IMR-90 (cell line): ENCODE measurements at regions not wholly inside any gene's neighbourhood (a gene's known extent, or its start where the extent isn't known, plus 50 kb on each side); places are given as distances from the start of the nearest gene placed in this dataset.
A peak's percentile ranks its signal among the peaks of the same experiment; 100 is the strongest.

Experiments
- ATAC-seq: fragments of 200-7000 bp; cut with Tn5 transposase; 2 replicates; pipeline ENCODE4 v1.9.1; 2020; ENCODE audit warnings: low read depth, mild to moderate bottlenecking, moderate library complexity
- BruUV-seq: library from RNA; stranded (reverse); fragments of 400-500 nt; replicated peaks from 2 replicates; lab custom pipeline; 2021; lab: Mats Ljungman, UMichigan
- CTCF ChIA-PET: fragments of 300-600 bp; formaldehyde crosslinking; extraction: SDS; loops from one replicate; lab custom pipeline; 2021; ENCODE audit warnings: antibody characterized with exemption; lab: Yijun Ruan, JAX
- POLR2A ChIA-PET: fragments of 300-600 bp; sonication (Branson Sonifier 250); formaldehyde crosslinking; loops from one replicate; lab custom pipeline; 2022; ENCODE audit warnings: antibody characterized with exemption; ENCODE audit not compliant: unreplicated experiment; lab: Charles Lee
- DNase-seq: peaks from one replicate; pipeline ENCODE4 v3.0.0; 2013
- H2AFZ ChIP-seq: replicated peaks from 2 replicates; pipeline ENCODE3; 2013; ENCODE audit warnings: low read length, mild to moderate bottlenecking; ENCODE audit not compliant: poor library complexity
- H2AK5ac ChIP-seq: 2 replicates; pipeline ENCODE4 v1.6.1; 2013; ENCODE audit warnings: low read depth, low read length, inconsistent platforms
- H2AK9ac ChIP-seq: replicated peaks from 2 replicates; pipeline ENCODE3; 2013; ENCODE audit warnings: mild to moderate bottlenecking, low read depth, low read length, moderate library complexity; ENCODE audit not compliant: poor library complexity
- H2BK120ac ChIP-seq: 2 replicates; pipeline ENCODE4 v1.6.1; 2013; ENCODE audit warnings: low read depth, low read length, inconsistent platforms
- H2BK15ac ChIP-seq: 3 replicates; pipeline ENCODE4 v1.6.1; 2013; ENCODE audit warnings: low read depth, low read length, inconsistent platforms
- H2BK20ac ChIP-seq: 2 replicates; pipeline ENCODE4 v1.6.1; 2013; ENCODE audit warnings: low read depth, mild to moderate bottlenecking, inconsistent platforms, low read length, moderate library complexity
- H2BK5ac ChIP-seq: 2 replicates; pipeline ENCODE4 v1.6.1; 2013; ENCODE audit warnings: mild to moderate bottlenecking, low read depth, low read length, inconsistent platforms; ENCODE audit not compliant: poor library complexity, severe bottlenecking
- H3K14ac ChIP-seq: replicated peaks from 2 replicates; pipeline ENCODE4 v1.6.1; 2013; ENCODE audit warnings: low read depth, low read length, inconsistent platforms
- H3K18ac ChIP-seq: 2 replicates; pipeline ENCODE4 v1.6.1; 2013; ENCODE audit warnings: low read depth, low read length, control low read depth
- H3K23ac ChIP-seq: 2 replicates; pipeline ENCODE4 v1.6.1; 2013; ENCODE audit warnings: low read depth, low read length, inconsistent platforms
- H3K27ac ChIP-seq: 2 replicates; pipeline ENCODE4 v1.5.1; 2013; ENCODE audit warnings: mild to moderate bottlenecking, control low read depth, low read length; ENCODE audit not compliant: insufficient read depth
- H3K27me3 ChIP-seq: 2 replicates; pipeline ENCODE4 v1.6.1; 2013; ENCODE audit warnings: low read length; ENCODE audit not compliant: control insufficient read depth, insufficient read depth
- H3K36me3 ChIP-seq: 2 replicates; pipeline ENCODE4 v1.6.1; 2013; ENCODE audit warnings: low read length, mixed read lengths; ENCODE audit not compliant: control insufficient read depth, insufficient read depth
- H3K4ac ChIP-seq: 2 replicates; pipeline ENCODE4 v1.6.1; 2013; ENCODE audit warnings: low read depth, low read length, inconsistent platforms
- H3K4me1 ChIP-seq: 2 replicates; pipeline ENCODE4 v1.6.1; 2013; ENCODE audit warnings: low read length, mixed read lengths; ENCODE audit not compliant: control insufficient read depth, insufficient read depth
- H3K4me2 ChIP-seq: 2 replicates; pipeline ENCODE4 v1.6.1; 2013; ENCODE audit warnings: low read depth, mild to moderate bottlenecking, control low read depth, low read length, moderate library complexity
- H3K4me3 ChIP-seq: 2 replicates; pipeline ENCODE4 v1.5.1; 2013; ENCODE audit warnings: low read depth, mild to moderate bottlenecking, control low read depth, low read length, moderate library complexity; ENCODE audit not compliant: insufficient read depth
- H3K56ac ChIP-seq: 2 replicates; pipeline ENCODE4 v1.6.1; 2013; ENCODE audit warnings: low read length, inconsistent platforms; ENCODE audit not compliant: insufficient read depth; ENCODE audit errors: extremely low read depth
- H3K79me1 ChIP-seq, 2 experiments: 2 replicates each; pipeline ENCODE4 v1.6.1; 2013; ENCODE audit warnings: low read length in 2 of 2, inconsistent platforms in 1 of 2, low read depth in 1 of 2
- H3K9ac ChIP-seq: 2 replicates; pipeline ENCODE4 v1.6.1; 2013; ENCODE audit warnings: low read depth, low read length, control low read depth
- H3K9me1 ChIP-seq: 2 replicates; pipeline ENCODE4 v1.6.1; 2013; ENCODE audit warnings: low read length, inconsistent platforms; ENCODE audit not compliant: insufficient read depth
- H3K9me3 ChIP-seq: 2 replicates; pipeline ENCODE4 v1.6.1; 2013; ENCODE audit warnings: low read length; ENCODE audit not compliant: control insufficient read depth, insufficient read depth
- H4K20me1 ChIP-seq: 2 replicates; pipeline ENCODE4 v1.6.1; 2013; ENCODE audit warnings: low read length, inconsistent platforms; ENCODE audit not compliant: insufficient read depth
- H4K5ac ChIP-seq: 2 replicates; pipeline ENCODE4 v1.6.1; 2013; ENCODE audit warnings: mild to moderate bottlenecking, low read depth, low read length, control low read depth
- H4K8ac ChIP-seq, 2 experiments: 2 replicates each; pipeline ENCODE4 v1.6.1; 2013; ENCODE audit warnings: low read depth in 2 of 2, low read length in 2 of 2, control low read depth in 1 of 2, inconsistent platforms in 1 of 2
- H4K91ac ChIP-seq: 2 replicates; pipeline ENCODE4 v1.6.1; 2013; ENCODE audit warnings: low read depth, low read length, inconsistent platforms; ENCODE audit not compliant: insufficient read depth
- BHLHE40 ChIP-seq: fragments of 150-350 bp; IDR thresholded peaks from 2 replicates; pipeline ENCODE4 v1.6.1; 2016; ENCODE audit warnings: mild to moderate bottlenecking, low read depth, low read length
- MAFK ChIP-seq: IDR thresholded peaks from 2 replicates; pipeline ENCODE4 v1.6.1; 2012; ENCODE audit warnings: low read depth, low read length, improper control_type of control experiment
- WGBS, 2 experiments: methylation state at CpG; one replicate each; pipeline versions ENCODE4 v1.1.5 to v1.1.7; 2013; ENCODE audit warnings: missing lambda C conversion rate in 2 of 2; ENCODE audit not compliant: insufficient read length in 1 of 2; ENCODE audit errors: extremely low coverage in 2 of 2; 5-methylcytosine and 5-hydroxymethylcytosine counted together
- dilution Hi-C: fragments of 300-500 bp; cut with HindIII; formaldehyde crosslinking; loops from one replicate; pipeline ENCODE4 v1.14.3; 2018; ENCODE audit warnings: low sequenced_read_pairs; ENCODE audit not compliant: unreplicated experiment
- in situ Hi-C: fragments of 300-500 bp; cut with MboI; formaldehyde crosslinking; loops from 3 replicates; pipeline ENCODE4 v1.14.3; 2019; ENCODE audit warnings: low sequenced_read_pairs, inconsistent platforms, mixed read lengths
- intact Hi-C: fragments of 100-400 bp; cut with micrococcal nuclease; formaldehyde crosslinking; loops from 2 replicates; pipeline ENCODE4 v1.10.0; 2022

GRCh38 chr3:144995856-144996255, 1024.2 kb downstream of the DIPK2A start:
- Histone ChIP-seq H3K27me3 (no peaks in the 10 kb centered on the region), H2BK15ac (no peak overlapping the region), H3K27ac (no peak overlapping the region), H3K9ac (no peak overlapping the region), H4K5ac (no peak overlapping the region), H4K20me1 (no peaks in the 10 kb centered on the region), H3K4ac (no peak overlapping the region), H4K91ac (no peak overlapping the region), H3K14ac (no peak overlapping the region), H3K79me1 (no peaks in the 10 kb centered on the region), H3K36me3 (no peaks in the 10 kb centered on the region), H3K4me1 (no peaks in the 10 kb centered on the region), H3K9me1 (no peaks in the 10 kb centered on the region), H3K9me3 (peaks cover 3% of the 10 kb centered on the region; the same call in 1 of the 2 replicates), H3K4me2 (no peak overlapping the region), H2BK120ac (no peak overlapping the region), H2AFZ (no peak overlapping the region), H4K8ac (no peak overlapping the region), H2BK5ac (no peak overlapping the region), H2AK5ac (no peak overlapping the region), H3K23ac (no peak overlapping the region), H2BK20ac (no peak overlapping the region), H3K56ac (no peak overlapping the region), H3K18ac (no peak overlapping the region), H3K4me3 (no peak overlapping the region), H2AK9ac (no peak overlapping the region)
- DNase-seq: no peak
- TF ChIP-seq MAFK (peak; percentile 48; the same call in 1 of the 2 replicates), BHLHE40 (no peak)
- intact Hi-C loops: no loop called here
- no peak for ATAC-seq
- no TSS peak for BruUV-seq
- no CpG with 5 or more reads among the region's 1 CpG for whole genome bisulfite sequencing, 2 experiments
- dilution Hi-C loops: no loop called here
- CTCF ChIA-PET: no interaction called here
- in situ Hi-C loops: no loop called here
- POLR2A ChIA-PET: no interaction called here
